Hepatocyte (in vitro differentiated cells): ENCODE measurements at regions not wholly inside any gene's neighbourhood (a gene's known extent, or its start where the extent isn't known, plus 50 kb on each side); places are given as distances from the start of the nearest gene placed in this dataset.

Experiments used
- EZH2 ChIP-seq: fragments of 200-600 bp; sonication (generic); IDR thresholded peaks from 2 replicates; pipeline ENCODE4 v1.6.1; 2016; ENCODE audit warnings: antibody characterized with exemption, mild to moderate bottlenecking, borderline replicate concordance
- TF ChIP-seq, protein P1 (sequence below): fragments of 200-600 bp; sonication (generic); IDR thresholded peaks from 2 replicates; pipeline ENCODE4 v1.5.1; 2016; ENCODE audit warnings: antibody characterized with exemption, mild to moderate bottlenecking; ENCODE audit not compliant: poor library complexity

DNA sequence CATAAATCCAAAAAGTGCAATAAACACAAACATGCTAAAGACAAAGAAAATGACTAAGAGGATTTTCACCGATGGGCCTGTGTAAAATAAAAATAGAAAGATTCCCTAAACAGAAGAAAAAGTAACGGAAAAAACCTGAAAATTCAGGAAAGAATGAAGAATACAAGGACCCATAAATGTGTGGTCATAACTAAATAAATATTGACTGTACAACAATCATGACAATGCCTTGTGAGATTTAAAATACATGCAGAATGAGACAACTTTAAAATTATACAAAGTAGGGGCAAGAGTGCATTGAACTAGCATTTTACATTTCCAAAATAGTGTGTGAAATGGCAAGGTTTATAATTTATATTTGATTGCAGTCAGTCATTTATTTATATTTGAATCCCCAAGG is 409.1 kb upstream of the ANKRD30A start:
- TF ChIP-seq, protein P1, sequence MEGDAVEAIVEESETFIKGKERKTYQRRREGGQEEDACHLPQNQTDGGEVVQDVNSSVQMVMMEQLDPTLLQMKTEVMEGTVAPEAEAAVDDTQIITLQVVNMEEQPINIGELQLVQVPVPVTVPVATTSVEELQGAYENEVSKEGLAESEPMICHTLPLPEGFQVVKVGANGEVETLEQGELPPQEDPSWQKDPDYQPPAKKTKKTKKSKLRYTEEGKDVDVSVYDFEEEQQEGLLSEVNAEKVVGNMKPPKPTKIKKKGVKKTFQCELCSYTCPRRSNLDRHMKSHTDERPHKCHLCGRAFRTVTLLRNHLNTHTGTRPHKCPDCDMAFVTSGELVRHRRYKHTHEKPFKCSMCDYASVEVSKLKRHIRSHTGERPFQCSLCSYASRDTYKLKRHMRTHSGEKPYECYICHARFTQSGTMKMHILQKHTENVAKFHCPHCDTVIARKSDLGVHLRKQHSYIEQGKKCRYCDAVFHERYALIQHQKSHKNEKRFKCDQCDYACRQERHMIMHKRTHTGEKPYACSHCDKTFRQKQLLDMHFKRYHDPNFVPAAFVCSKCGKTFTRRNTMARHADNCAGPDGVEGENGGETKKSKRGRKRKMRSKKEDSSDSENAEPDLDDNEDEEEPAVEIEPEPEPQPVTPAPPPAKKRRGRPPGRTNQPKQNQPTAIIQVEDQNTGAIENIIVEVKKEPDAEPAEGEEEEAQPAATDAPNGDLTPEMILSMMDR = no peak
- no peak for TF ChIP-seq EZH2
